ENCODE measurements at regions not wholly inside any gene's neighbourhood (a gene's known extent, or its start where the extent isn't known, plus 50 kb on each side); places are given as distances from the start of the nearest gene placed in this dataset.

DNA sequence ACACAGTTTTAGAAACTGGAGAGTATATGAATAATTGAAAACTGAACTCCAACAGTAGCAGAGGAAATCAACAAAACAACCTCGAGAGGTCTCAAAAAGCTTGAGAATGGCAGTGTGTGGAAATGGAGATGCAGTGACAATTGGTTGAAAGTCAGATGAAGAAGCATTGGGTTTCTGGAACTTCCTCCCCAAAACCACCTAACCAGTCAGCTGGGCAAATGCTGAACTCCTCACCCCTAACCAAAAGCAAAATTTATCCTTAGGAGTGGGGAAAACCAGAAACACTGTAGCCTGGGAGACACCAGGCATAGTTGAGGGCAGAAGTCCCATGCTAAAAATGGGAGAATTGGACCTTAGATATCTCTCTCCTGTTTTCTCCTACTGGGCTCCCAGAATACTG is 109.9 kb downstream of the TANC2 start:
- TF ChIP-seq, protein P1, sequence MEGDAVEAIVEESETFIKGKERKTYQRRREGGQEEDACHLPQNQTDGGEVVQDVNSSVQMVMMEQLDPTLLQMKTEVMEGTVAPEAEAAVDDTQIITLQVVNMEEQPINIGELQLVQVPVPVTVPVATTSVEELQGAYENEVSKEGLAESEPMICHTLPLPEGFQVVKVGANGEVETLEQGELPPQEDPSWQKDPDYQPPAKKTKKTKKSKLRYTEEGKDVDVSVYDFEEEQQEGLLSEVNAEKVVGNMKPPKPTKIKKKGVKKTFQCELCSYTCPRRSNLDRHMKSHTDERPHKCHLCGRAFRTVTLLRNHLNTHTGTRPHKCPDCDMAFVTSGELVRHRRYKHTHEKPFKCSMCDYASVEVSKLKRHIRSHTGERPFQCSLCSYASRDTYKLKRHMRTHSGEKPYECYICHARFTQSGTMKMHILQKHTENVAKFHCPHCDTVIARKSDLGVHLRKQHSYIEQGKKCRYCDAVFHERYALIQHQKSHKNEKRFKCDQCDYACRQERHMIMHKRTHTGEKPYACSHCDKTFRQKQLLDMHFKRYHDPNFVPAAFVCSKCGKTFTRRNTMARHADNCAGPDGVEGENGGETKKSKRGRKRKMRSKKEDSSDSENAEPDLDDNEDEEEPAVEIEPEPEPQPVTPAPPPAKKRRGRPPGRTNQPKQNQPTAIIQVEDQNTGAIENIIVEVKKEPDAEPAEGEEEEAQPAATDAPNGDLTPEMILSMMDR (IDR thresholded peaks at IDR 0.05): no peak
- no peak for TF ChIP-seq POLR2AphosphoS5 (IDR thresholded peaks at IDR 0.05)
- TF ChIP-seq POLR2A (IDR thresholded peaks at IDR 0.05): no peak
- TF ChIP-seq EP300 (IDR thresholded peaks at IDR 0.05): no peak
